Amygdala (tissue), 56 donors: ENCODE measurements at regions not wholly inside any gene's neighbourhood (a gene's known extent, or its start where the extent isn't known, plus 50 kb on each side); places are given as distances from the start of the nearest gene placed in this dataset.
"Not testable (repeated sequence)": the region's sequence is repeated elsewhere in the genome, so short reads cannot be mapped to it uniquely, and the experiment has no call there.

Experiments used
- DNase-seq, 56 donors: peaks; one replicate each; lab custom pipeline; 2025; lab: John Stamatoyannopoulos, UW

DNA sequence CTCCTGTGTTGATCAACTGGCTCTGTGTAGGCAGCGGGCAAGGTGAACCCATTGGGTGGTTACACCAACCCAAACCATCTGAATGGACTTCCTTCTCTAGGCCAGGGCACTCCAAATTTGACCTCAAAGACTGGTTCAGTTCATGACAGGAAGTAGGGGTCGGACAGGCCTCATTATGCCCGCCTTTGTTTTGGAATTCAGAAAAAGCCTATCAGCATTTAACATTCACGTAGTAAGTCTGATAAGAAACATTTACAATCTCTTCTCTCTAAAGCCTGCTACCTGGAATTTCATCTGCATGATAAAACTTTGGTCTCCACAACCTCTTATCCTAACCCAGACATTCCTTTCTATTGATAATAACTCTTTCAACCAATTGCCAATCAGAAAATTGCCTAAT lies 97.1 kb upstream of the ETV3 start:
- DNase-seq = no peak

DNA sequence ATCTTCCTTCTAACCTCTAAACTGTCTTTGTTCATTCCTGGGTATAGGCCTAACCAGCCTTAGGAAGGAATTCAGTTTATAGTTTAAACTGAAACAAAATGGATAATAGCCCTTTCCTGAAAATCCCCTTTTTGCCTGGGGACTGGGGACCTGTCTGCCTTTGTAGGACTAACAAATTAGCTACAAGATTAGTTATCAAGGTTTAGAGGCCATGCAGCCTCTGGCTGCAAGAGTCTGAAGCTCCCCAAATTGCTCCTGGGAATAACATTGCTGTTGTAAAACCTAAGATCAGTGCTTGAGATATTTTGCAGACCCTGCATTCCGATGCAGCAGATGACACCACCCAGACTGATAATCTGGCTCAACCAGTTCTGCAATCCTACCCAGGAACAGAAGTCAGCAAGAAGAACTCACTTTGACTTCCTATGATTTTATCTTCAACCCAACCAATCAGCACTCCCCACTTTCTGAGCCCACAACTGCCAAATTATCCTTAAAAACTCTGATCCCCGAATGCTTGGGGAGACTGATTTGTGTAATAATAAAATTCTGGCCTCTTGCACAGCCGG lies 96.6 kb upstream of the ETV3 start:
- no peak for DNase-seq

DNA sequence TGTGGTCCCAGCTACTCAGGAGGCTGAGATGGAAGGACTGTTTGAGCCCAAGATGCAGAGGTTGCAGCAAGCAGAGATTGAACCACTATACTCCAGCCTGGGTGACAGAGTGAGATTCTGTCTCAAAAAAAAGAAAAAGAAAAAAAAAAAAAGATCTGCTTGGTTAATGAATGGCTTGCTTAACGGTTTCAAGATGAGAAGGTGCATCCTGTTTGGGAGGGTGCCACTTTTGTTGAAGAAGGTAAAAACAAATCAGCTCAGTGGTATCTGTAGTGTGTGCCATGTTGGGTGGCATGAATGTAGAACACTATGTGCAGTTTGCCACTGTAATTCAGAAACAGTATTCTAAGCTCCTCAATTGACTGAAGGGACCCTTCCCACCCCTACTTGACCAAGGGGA lies 94.9 kb upstream of the ETV3 start:
- DNase-seq = no peak

DNA sequence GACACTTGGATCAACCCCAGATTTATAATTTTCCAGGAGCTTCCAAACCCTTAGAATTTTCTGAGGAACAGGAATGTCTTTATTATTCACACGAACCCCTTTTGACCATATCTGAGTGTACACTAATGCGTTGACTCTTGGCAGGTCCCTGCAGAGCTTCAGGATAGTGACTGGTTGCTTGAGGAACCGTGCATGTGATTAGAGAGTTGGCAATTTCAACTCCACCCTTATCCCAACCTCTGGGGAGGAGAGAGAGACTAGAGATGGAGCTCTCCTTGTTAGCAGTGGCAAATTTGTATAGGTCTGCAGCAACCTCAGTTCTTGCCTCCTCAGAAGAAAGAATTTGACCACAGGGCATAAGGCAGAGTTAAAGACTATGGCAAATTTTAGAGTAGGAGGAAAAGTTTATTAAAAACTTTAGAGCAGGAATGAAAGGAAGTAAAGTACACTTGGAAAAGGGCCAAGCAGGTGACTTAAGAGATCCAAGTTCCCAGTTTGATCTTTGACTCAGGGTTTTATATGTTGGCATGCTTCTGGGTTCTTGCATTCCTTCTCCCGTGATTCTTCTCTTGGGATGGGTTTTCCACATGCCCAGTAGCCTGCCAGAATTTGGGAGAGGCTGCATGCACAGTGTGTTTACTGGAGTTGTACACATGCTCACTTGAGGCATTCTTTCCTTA lies 93.8 kb upstream of the ETV3 start:
- DNase-seq = no peak

DNA sequence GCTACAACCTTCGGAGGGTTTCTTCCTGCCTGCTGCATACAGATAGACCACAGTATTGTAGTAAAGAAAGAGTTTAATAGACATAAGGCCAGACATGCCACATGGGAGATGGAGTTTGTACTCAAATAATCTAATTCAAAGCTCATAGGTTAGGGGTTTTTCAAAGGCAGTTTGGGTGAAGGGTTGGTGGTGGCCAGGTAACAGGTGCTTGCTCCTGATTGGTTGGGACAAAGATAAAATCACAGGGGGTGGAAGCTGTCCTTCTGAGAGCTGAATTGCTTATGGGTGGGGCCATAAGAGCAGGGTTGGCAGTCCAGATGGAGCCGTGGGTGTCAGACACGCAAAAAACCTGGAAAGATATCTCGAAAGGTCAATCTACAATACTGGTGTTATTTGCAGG lies 92.3 kb upstream of the ETV3 start:
- no peak for DNase-seq

GRCh38 chr1:157227700-157228099 lies 89.5 kb upstream of the ETV3 start:
- no peak for DNase-seq

- DNase-seq = no peak
Observed at GRCh38 chr1:157226739-157227138, 88.5 kb upstream of the ETV3 start.

DNA sequence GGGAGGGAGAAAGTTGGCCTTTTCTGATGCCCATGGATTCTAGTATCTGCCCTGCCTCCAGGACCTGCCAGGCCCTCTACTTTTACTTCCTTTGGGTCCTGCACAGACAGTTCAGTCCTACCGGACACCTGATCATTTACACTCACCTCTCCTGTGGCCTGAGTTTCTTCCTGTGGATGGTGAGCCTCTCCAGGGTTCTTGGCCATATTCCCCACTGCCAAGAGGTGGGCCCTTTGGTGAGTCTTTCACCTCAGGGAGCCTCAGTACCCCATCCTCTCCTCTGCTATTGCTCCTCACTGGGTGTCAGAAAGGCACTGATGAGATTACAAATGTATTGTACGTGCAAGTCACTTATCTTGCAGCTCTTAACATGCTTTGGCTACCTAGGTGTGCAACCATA lies 81.4 kb upstream of the ETV3 start:
- DNase-seq = no peak

- DNase-seq = no peak
Observed at GRCh38 chr1:157219182-157219581, 81.0 kb upstream of the ETV3 start.

- DNase-seq = no peak
Observed at GRCh38 chr1:157218671-157219070, 80.5 kb upstream of the ETV3 start.

DNA sequence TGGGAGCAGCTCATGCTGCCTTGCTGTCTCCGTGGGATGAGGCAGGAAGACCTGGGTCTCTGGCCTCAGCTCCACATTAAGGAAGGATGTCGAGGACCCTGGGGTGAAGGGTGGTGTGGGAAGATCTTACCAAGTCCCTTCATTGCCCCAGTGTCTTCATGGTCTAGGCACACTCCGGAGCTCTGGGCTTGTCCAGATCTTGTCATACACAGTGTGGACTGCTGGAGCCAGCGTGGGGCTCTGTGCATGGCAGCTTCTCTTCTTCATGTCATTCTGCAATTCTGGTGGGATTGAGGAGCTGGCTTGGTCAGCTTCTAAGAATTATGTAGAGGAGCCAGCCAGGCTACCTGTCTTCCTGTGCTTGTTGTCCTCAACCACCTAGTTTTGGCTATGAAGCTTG lies 79.3 kb upstream of the ETV3 start:
- DNase-seq = no peak

GRCh38 chr1:157213836-157214235 lies 75.6 kb upstream of the ETV3 start:
- DNase-seq = no peak

- no peak for DNase-seq
Observed at GRCh38 chr1:157209514-157209913, 71.3 kb upstream of the ETV3 start.

DNA sequence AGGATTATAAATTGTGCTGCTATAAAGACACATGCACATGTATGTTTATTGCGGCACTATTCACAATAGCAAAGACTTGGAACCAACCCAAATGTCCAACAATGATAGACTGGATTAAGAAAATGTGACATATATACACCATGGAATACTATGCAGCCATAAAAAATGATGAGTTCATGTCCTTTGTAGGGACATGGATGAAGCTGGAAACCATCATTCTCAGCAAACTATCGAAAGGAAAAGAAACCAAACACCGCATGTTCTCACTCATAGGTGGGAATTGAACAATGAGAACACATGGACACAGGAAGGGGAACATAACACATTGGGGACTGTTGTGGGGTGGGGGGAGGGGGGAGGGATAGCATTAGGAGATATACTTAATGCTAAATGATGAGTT lies 67.8 kb upstream of the ETV3 start:
- not testable (repeated sequence) for DNase-seq

DNA sequence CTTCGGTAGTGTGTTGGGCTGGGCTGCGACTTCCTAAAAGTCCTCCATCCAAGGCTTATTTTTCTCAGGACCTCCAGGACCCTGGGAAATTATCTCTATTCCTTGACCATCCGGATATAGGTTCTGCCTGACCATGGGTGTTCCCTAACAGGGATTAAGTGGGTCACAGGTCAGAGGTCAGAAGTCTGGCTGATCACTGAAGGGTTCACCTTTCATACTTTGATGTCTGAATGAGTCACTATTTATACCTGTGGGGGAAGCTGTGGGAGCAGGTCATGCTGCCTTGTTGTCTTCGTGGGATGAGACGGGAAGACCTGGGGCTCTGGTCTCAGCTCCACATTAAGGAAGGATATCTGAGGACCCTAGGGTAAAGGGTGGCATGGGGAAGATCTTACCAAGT lies 65.0 kb upstream of the ETV3 start:
- no peak for DNase-seq

DNA sequence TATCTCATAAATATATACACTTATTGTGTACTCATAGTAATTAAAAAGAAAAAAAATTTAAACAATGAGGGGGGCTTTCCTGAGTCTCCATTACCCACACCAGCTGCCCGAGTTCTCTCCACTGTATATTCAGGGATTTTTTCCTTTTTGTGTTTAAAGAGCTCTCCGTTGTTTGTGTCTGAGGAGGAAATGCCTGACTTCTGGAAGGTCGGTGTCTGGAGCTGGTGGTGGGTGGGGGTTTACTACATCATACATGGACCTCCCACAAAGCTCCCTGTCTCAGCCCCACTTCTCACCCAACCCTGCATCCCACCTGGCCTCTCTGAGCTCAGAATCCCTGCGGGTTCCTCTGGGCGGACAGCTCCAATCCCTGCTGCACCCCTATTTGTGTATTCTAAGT lies 64.1 kb upstream of the ETV3 start:
- no peak for DNase-seq

DNA sequence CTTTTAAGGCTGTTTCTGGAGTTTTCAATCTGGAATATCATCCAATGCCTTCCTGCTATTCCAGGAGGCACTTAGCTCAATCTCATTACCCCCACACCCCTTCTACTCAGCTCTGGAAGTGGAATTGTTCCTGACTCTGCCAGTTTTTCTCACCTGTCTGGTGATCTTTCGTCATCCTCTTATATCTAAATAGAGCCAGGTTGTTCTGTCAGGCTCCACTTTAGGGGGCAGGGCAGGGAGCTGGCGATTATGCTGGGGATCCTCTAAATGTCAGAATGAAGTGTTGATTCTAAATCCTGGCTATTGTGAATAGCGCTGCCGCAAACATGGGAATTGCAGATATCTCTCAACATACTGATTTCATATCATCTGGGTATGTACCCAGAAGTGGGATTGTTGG lies 63.6 kb upstream of the ETV3 start:
- no peak for DNase-seq

- DNase-seq = no peak
Observed at GRCh38 chr1:157200451-157200850, 62.3 kb upstream of the ETV3 start.

DNA sequence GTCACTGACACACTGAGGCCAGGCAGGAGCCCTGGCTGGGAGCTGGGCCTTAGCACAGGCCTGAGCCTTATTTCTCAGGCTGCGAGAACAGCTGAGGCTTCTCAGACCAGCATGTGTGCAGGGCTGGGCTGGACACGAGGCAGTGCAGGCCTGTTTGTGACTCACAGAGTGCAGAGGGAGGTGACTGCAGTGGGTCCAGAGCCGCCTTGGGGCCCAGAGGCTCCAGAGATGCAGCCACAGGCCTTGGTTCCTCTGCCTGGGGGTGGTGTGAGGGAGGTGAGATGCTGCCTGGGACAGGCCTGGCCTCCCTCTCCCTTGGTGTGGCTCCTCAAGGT lies 61.2 kb upstream of the ETV3 start:
- no peak for DNase-seq

DNA sequence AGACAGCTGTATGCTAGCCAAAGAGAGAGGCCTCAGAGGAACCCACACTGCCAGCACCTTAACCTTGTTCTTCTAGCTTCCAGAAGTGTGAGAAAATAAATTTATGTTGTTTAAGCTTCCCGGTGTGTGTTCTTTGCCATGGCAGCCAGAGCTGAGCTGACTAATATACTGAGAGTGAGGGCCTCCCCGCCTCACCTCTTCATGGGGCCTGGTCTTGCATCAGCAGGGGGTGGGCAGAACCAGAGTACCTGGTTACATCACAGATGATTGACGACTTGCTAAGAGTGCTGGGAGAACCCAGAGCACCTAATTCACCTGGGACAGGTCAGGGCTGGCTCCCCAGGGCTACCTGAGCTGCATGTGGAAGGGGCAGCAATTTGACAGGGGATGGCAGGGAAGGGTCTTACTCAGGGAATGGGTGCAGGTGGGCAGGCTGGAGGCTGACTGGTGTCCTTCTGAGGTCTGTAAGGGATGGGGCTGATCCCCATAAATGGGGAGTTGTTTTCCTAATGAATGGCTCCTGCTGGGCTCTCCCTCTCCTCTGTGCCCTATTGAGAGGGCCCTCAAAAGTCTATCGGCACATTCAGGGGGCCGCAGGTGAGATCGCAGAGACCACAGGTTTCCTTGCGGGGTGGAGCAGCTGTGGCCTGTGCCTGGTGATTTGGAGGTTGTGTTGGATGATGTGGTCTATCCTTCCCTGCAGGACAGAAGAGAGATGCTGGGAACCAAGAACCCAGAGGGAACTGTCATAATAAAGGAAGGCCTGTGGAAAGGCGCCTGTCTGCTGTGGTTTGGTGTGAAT lies 60.6 kb upstream of the ETV3 start:
- no peak for DNase-seq

- no peak for DNase-seq
Observed at GRCh38 chr1:157197906-157198435, 59.8 kb upstream of the ETV3 start.
